Endodermal cell (in vitro differentiated cells): ENCODE measurements at regions not wholly inside any gene's neighbourhood (a gene's known extent, or its start where the extent isn't known, plus 50 kb on each side); places are given as distances from the start of the nearest gene placed in this dataset.

Experiments used
- DNase-seq: peaks from one replicate; pipeline ENCODE4 v3.0.0-alpha.2; 2017
- H3K27ac ChIP-seq: 2 replicates; pipeline ENCODE4 v1.5.1; 2013; ENCODE audit warnings: mild to moderate bottlenecking, low read depth, low read length, moderate library complexity
- H3K27me3 ChIP-seq: 2 replicates; pipeline ENCODE4 v1.6.1; 2013; ENCODE audit warnings: mild to moderate bottlenecking, low read length, moderate library complexity; ENCODE audit not compliant: insufficient read depth, control insufficient read depth, poor library complexity, severe bottlenecking
- H3K36me3 ChIP-seq: 2 replicates; pipeline ENCODE4 v1.7.0; 2013; ENCODE audit warnings: mild to moderate bottlenecking, low read length, moderate library complexity; ENCODE audit not compliant: control insufficient read depth, insufficient read depth
- H3K4me1 ChIP-seq: one replicate; pipeline ENCODE4 v1.7.0; 2013; ENCODE audit warnings: low read length; ENCODE audit not compliant: control insufficient read depth, insufficient read depth
- H3K4me3 ChIP-seq: 2 replicates; pipeline ENCODE4 v1.5.1; 2013; ENCODE audit warnings: mild to moderate bottlenecking, low read length, moderate library complexity
- H3K9ac ChIP-seq: 2 replicates; pipeline ENCODE4 v1.6.1; 2013; ENCODE audit warnings: mild to moderate bottlenecking, low read length, moderate library complexity; ENCODE audit not compliant: poor library complexity, severe bottlenecking; ENCODE audit errors: extremely low read depth
- H3K9me3 ChIP-seq: 2 replicates; pipeline ENCODE4 v1.6.1; 2013; ENCODE audit warnings: mild to moderate bottlenecking, low read length, moderate library complexity; ENCODE audit not compliant: control insufficient read depth
- H3K27ac Mint-ChIP-seq: 2 replicates; pipeline ENCODE4 v1.8.0; 2020; ENCODE audit warnings: mixed read lengths
- H3K27me3 Mint-ChIP-seq: 2 replicates; pipeline ENCODE4 v1.8.0; 2021; ENCODE audit warnings: mild to moderate bottlenecking, mixed read lengths; ENCODE audit not compliant: insufficient read depth
- H3K36me3 Mint-ChIP-seq: 2 replicates; pipeline ENCODE4 v1.8.0; 2020; ENCODE audit warnings: low read depth, mixed read lengths
- H3K4me1 Mint-ChIP-seq: 2 replicates; pipeline ENCODE4 v1.8.0; 2020; ENCODE audit warnings: mixed read lengths
- H3K4me3 Mint-ChIP-seq: 2 replicates; pipeline ENCODE4 v1.8.0; 2020; ENCODE audit warnings: mild to moderate bottlenecking, moderate library complexity, mixed read lengths
- H3K9me3 Mint-ChIP-seq: 2 replicates; pipeline ENCODE4 v1.8.0; 2020; ENCODE audit warnings: mild to moderate bottlenecking, mixed read lengths
- CTCF ChIP-seq: fragments of 200-600 bp; sonication (generic); conservative IDR thresholded peaks from 2 replicates; pipeline ENCODE4 v1.5.0; 2021; ENCODE audit warnings: antibody characterized with exemption, mild to moderate bottlenecking
- WGBS, 2 experiments: methylation state at CpG; one replicate each; pipeline versions ENCODE4 v1.1.5 to v1.1.7; 2013; ENCODE audit warnings: missing lambda C conversion rate in 2 of 2, mixed read lengths in 1 of 2; ENCODE audit not compliant: insufficient coverage in 1 of 2, insufficient read length in 1 of 2; 5-methylcytosine and 5-hydroxymethylcytosine counted together

GRCh38 chr22:49182416-49182815, 645.3 kb downstream of the BRD1 start:
- DNase-seq: no peak
- no peak for TF ChIP-seq CTCF
- no peak overlapping the region for H3K27ac Mint-ChIP-seq
- Histone ChIP-seq H3K27ac (no peak overlapping the region), H3K9me3 (no peaks in the 10 kb centered on the region), H3K36me3 (no peaks in the 10 kb centered on the region), H3K4me3 (no peak overlapping the region), H3K4me1 (peaks cover 4% of the 10 kb centered on the region), H3K9ac (no peak overlapping the region), H3K27me3 (no peaks in the 10 kb centered on the region)
- peaks cover 2% of the 10 kb centered on the region for H3K9me3 Mint-ChIP-seq
- H3K4me3 Mint-ChIP-seq: no peak overlapping the region
- WGBS, 2 experiments: 96 to 99% methylated on average over 11 to 20 of the region's 20 CpGs
- peaks cover 11% of the 10 kb centered on the region for H3K4me1 Mint-ChIP-seq
- H3K27me3 Mint-ChIP-seq: peaks cover 2% of the 10 kb centered on the region
- H3K36me3 Mint-ChIP-seq: no peaks in the 10 kb centered on the region

- no peak for TF ChIP-seq CTCF
- H3K9me3 Mint-ChIP-seq: peaks cover 2% of the 10 kb centered on the region
- no peak overlapping the region for H3K9ac ChIP-seq
- DNase-seq: no peak
- H3K4me3 ChIP-seq: no peak overlapping the region
- no peak overlapping the region for H3K4me3 Mint-ChIP-seq
- H3K27ac Mint-ChIP-seq: no peak overlapping the region
- 89 to 99% methylated on average over 14 to 15 of the region's 15 CpGs for WGBS, 2 experiments
- no peaks in the 10 kb centered on the region for H3K27me3 ChIP-seq
- H3K9me3 ChIP-seq: no peaks in the 10 kb centered on the region
- peaks cover 2% of the 10 kb centered on the region for H3K27me3 Mint-ChIP-seq
- no peaks in the 10 kb centered on the region for H3K36me3 Mint-ChIP-seq
- H3K4me1 Mint-ChIP-seq: peaks cover 11% of the 10 kb centered on the region
- no peak overlapping the region for H3K27ac ChIP-seq
- H3K36me3 ChIP-seq: no peaks in the 10 kb centered on the region
- H3K4me1 ChIP-seq: peaks cover 4% of the 10 kb centered on the region
Observed at GRCh38 chr22:49181942-49182341, 645.7 kb downstream of the BRD1 start.

- Histone ChIP-seq H3K27ac (no peak overlapping the region), H3K4me3 (no peak overlapping the region), H3K36me3 (no peaks in the 10 kb centered on the region), H3K9ac (no peak overlapping the region), H3K9me3 (no peaks in the 10 kb centered on the region), H3K27me3 (no peaks in the 10 kb centered on the region), H3K4me1 (peaks cover 4% of the 10 kb centered on the region)
- Mint-ChIP-seq H3K36me3 (no peaks in the 10 kb centered on the region), H3K9me3 (peaks cover 2% of the 10 kb centered on the region), H3K4me1 (peaks cover 11% of the 10 kb centered on the region), H3K4me3 (no peak overlapping the region), H3K27ac (no peak overlapping the region), H3K27me3 (peaks cover 2% of the 10 kb centered on the region)
- DNase-seq: no peak
- 93 to 97% methylated on average over 11 to 13 of the region's 13 CpGs for WGBS, 2 experiments
- no peak for TF ChIP-seq CTCF
Observed at GRCh38 chr22:49181431-49181830, 646.2 kb downstream of the BRD1 start.
